SK-N-SH (cell line): ENCODE measurements at regions not wholly inside any gene's neighbourhood (a gene's known extent, or its start where the extent isn't known, plus 50 kb on each side); places are given as distances from the start of the nearest gene placed in this dataset.

Experiments
- CTCF ChIA-PET: fragments of 300-600, 350-600 bp; formaldehyde crosslinking; extraction: SDS; loops from one replicate; lab custom pipeline; 2021; lab: Yijun Ruan, JAX
- POLR2A ChIA-PET: fragments of 350-600 bp; sonication (Branson Sonifier 250); formaldehyde crosslinking; extraction: SDS; loops from one replicate; lab custom pipeline; 2020; ENCODE audit warnings: antibody characterized with exemption, inconsistent platforms; lab: Yijun Ruan, JAX
- DNase-seq: peaks from one replicate; pipeline ENCODE4 v3.0.0; 2012
- H2AFZ ChIP-seq: fragments of 200-600 bp; sonication (generic); 2 replicates; pipeline ENCODE4 v1.8.1; 2016; ENCODE audit warnings: antibody characterized with exemption, mild to moderate bottlenecking, low read depth
- H3F3A ChIP-seq: fragments of 200-600 bp; sonication (generic); replicated peaks from 2 replicates; pipeline ENCODE3; 2016; ENCODE audit warnings: antibody characterized with exemption, mild to moderate bottlenecking; ENCODE audit not compliant: insufficient read depth
- H3K27ac ChIP-seq, 2 experiments: fragments of 200-500 bp in 1 of 2; fragments of 200-600 bp in 1 of 2; sonication (Bioruptor generic) in 1 of 2; sonication (generic), shearing (Covaris generic) in 1 of 2; 2 replicates each; pipeline versions ENCODE4 v1.5.1 to v1.6.1; 2014 to 2016; ENCODE audit warnings: low read depth in 2 of 2, inconsistent platforms in 1 of 2, low read length in 1 of 2, mild to moderate bottlenecking in 1 of 2, mixed read lengths in 1 of 2
- H3K27me3 ChIP-seq: fragments of 200-600 bp; sonication (generic), shearing (Covaris generic); 2 replicates; pipeline ENCODE4 v1.6.1; 2016; ENCODE audit warnings: mixed run types; ENCODE audit not compliant: insufficient read depth
- H3K36me3 ChIP-seq, 2 experiments: fragments of 200-500 bp in 1 of 2; fragments of 200-600 bp in 1 of 2; sonication (Bioruptor generic) in 1 of 2; sonication (generic) in 1 of 2; replicated peaks in 1 of 2; 2 replicates each; pipeline versions ENCODE3 to v1.5.1; 2014 to 2016; ENCODE audit warnings: low read length in 1 of 2, mild to moderate bottlenecking in 1 of 2; ENCODE audit not compliant: insufficient read depth in 2 of 2, control insufficient read depth in 1 of 2
- H3K4me1 ChIP-seq, 2 experiments: fragments of 200-500 bp in 1 of 2; fragments of 200-600 bp in 1 of 2; sonication (Bioruptor generic) in 1 of 2; sonication (generic), shearing (Covaris generic) in 1 of 2; 2 replicates each; pipeline versions ENCODE4 v1.5.1 to v1.6.1; 2014 to 2016; ENCODE audit warnings: low read depth in 1 of 2, low read length in 1 of 2, mixed run types in 1 of 2; ENCODE audit not compliant: insufficient read depth in 2 of 2, control insufficient read depth in 1 of 2
- H3K4me2 ChIP-seq: fragments of 200-600 bp; sonication (generic), shearing (Covaris generic); 2 replicates; pipeline ENCODE4 v1.6.1; 2017; ENCODE audit warnings: mixed run types
- H3K4me3 ChIP-seq, 2 experiments: fragments of 200-500 bp in 1 of 2; fragments of 200-600 bp in 1 of 2; sonication (Bioruptor generic) in 1 of 2; sonication (generic), shearing (Covaris generic) in 1 of 2; 2 replicates each; pipeline versions ENCODE4 v1.5.1 to v1.8.1; 2014 to 2016; ENCODE audit warnings: low read depth in 2 of 2, inconsistent platforms in 1 of 2, low read length in 1 of 2, mild to moderate bottlenecking in 1 of 2, mixed read lengths in 1 of 2, moderate library complexity in 1 of 2
- H3K79me2 ChIP-seq: fragments of 200-600 bp; sonication (generic); 2 replicates; pipeline ENCODE4 v1.8.1; 2017; ENCODE audit warnings: mild to moderate bottlenecking; ENCODE audit not compliant: insufficient read depth
- H3K9ac ChIP-seq: fragments of 200-600 bp; sonication (generic); 2 replicates; pipeline ENCODE4 v1.6.1; 2017; ENCODE audit warnings: mixed run types
- H3K9me2 ChIP-seq: fragments of 200-600 bp; sonication (generic); 2 replicates; pipeline ENCODE4 v1.6.1; 2017; ENCODE audit warnings: mixed run types
- H3K9me3 ChIP-seq: fragments of 200-600 bp; sonication (generic); 2 replicates; pipeline ENCODE4 v1.6.1; 2017; ENCODE audit warnings: mixed run types, mild to moderate bottlenecking, moderate library complexity
- H4K20me1 ChIP-seq: fragments of 200-600 bp; sonication (generic); 2 replicates; pipeline ENCODE4 v1.6.1; 2017; ENCODE audit warnings: mild to moderate bottlenecking, mixed run types; ENCODE audit not compliant: insufficient read depth
- EZH2phosphoT487 ChIP-seq: fragments of 200-600 bp; sonication (generic); IDR thresholded peaks from 2 replicates; pipeline ENCODE4 v1.6.1; 2017; ENCODE audit warnings: low read depth, mixed run types, mild to moderate bottlenecking, antibody characterized with exemption, moderate library complexity, borderline replicate concordance
- FOXJ3 ChIP-seq: sonication (generic); formaldehyde crosslinking; IDR thresholded peaks from 2 replicates; pipeline ENCODE4 v1.5.1; 2020; ENCODE audit warnings: mild to moderate bottlenecking, missing genetic modification reagents
- IRF3 ChIP-seq: fragments of 150-350 bp; IDR thresholded peaks from 2 replicates; pipeline ENCODE4 v1.6.1; 2016; ENCODE audit warnings: mild to moderate bottlenecking, low read depth, low read length
- JUND ChIP-seq: IDR thresholded peaks from 2 replicates; pipeline ENCODE4 v1.4.0; 2012
- RAD21 ChIP-seq: IDR thresholded peaks from 2 replicates; pipeline ENCODE4 v1.6.1; 2012; ENCODE audit warnings: mild to moderate bottlenecking, low read length
- RCOR1 ChIP-seq: fragments of 150-350 bp; IDR thresholded peaks from 2 replicates; pipeline ENCODE4 v1.6.1; 2017; ENCODE audit warnings: antibody characterized with exemption, low read length
- RXRA ChIP-seq: IDR thresholded peaks from 2 replicates; pipeline ENCODE4 v1.4.0; 2012; ENCODE audit warnings: low read depth, mild to moderate bottlenecking, borderline replicate concordance
- YY1 ChIP-seq: IDR thresholded peaks from 2 replicates; pipeline ENCODE4 v1.4.0; 2012; ENCODE audit warnings: low read depth, mild to moderate bottlenecking
- WGBS: methylation state at CpG from one replicate; pipeline ENCODE4 v1.1.6; 2017; ENCODE audit warnings: low lambda C conversion rate; 5-methylcytosine and 5-hydroxymethylcytosine counted together
- TF ChIP-seq, protein P1 (sequence below): fragments of 200-600 bp; sonication (generic); IDR thresholded peaks from 2 replicates; pipeline ENCODE4 v1.6.1; 2017; ENCODE audit warnings: antibody characterized with exemption, mild to moderate bottlenecking, moderate library complexity
- TF ChIP-seq, protein P2 (sequence below): IDR thresholded peaks from 2 replicates; pipeline ENCODE4 v1.6.1; 2012; ENCODE audit warnings: mild to moderate bottlenecking, low read depth, low read length, moderate library complexity
- TF ChIP-seq, protein P3 (sequence below): IDR thresholded peaks from 2 replicates; pipeline ENCODE4; 2012

DNA sequence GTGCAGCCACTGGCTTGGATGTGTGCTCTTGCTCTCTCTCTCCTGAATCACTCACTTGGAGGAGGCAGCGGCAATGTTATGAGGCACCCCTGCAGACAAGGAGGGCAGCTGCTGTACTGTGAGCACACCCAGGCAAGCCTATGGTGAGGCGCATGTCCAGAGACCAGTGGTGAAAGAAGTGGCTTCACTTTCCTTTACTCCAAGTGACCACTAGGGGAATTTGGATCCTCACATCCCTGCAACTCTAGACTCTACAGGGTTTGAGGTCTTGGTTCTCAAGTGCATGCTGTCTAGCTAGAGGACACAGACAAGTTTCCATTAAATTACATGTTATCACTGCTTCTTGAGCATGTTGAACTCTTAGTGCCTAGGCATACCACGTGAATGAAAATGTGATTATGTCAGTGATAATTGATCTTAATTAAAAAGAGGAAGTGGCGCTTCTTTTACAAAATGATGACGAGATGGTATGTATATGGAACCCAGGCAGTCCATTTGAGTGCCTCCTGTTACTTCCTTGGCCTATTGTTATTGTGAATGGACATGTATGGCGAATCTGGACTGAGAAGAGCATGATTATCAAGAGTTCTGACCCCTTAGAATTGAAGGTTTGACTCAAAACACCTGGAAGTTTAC, 181.0 kb upstream of the CDH2 start:
- no peak for DNase-seq
- Histone ChIP-seq H3F3A (peaks cover 3% of the 10 kb centered on the region), H3K36me3 (no peaks in the 10 kb centered on the region), H3K9me3 (no peaks in the 10 kb centered on the region), H3K79me2 (no peaks in the 10 kb centered on the region), H3K9ac (no peak overlapping the region), H3K9me2 (no peaks in the 10 kb centered on the region), H2AFZ (no peak overlapping the region), H3K4me1 (no peaks in the 10 kb centered on the region), H3K27me3 (no peaks in the 10 kb centered on the region), H3K4me3 (no peak overlapping the region; a peak in 1 of 4 replicates), H4K20me1 (no peaks in the 10 kb centered on the region), H3K27ac (no peak overlapping the region), H3K4me2 (no peak overlapping the region)
- POLR2A ChIA-PET = no interaction called here
- no peak for TF ChIP-seq RAD21
- TF ChIP-seq, protein P1, sequence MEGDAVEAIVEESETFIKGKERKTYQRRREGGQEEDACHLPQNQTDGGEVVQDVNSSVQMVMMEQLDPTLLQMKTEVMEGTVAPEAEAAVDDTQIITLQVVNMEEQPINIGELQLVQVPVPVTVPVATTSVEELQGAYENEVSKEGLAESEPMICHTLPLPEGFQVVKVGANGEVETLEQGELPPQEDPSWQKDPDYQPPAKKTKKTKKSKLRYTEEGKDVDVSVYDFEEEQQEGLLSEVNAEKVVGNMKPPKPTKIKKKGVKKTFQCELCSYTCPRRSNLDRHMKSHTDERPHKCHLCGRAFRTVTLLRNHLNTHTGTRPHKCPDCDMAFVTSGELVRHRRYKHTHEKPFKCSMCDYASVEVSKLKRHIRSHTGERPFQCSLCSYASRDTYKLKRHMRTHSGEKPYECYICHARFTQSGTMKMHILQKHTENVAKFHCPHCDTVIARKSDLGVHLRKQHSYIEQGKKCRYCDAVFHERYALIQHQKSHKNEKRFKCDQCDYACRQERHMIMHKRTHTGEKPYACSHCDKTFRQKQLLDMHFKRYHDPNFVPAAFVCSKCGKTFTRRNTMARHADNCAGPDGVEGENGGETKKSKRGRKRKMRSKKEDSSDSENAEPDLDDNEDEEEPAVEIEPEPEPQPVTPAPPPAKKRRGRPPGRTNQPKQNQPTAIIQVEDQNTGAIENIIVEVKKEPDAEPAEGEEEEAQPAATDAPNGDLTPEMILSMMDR = peak; percentile 34
- 89% methylated on average over 5 of the region's 6 CpGs for WGBS
- CTCF ChIA-PET = interaction anchor here (0.6 kb wide), 1 partner anchor 1103 kb away, joined by 3 read pairs; no protein-coding TSS in a partner anchor

- Histone ChIP-seq H4K20me1 (no peaks in the 10 kb centered on the region), H3K9me2 (no peaks in the 10 kb centered on the region), H3K4me3 (no peak overlapping the region), H3F3A (no peaks in the 10 kb centered on the region), H3K36me3 (no peaks in the 10 kb centered on the region), H3K9me3 (no peaks in the 10 kb centered on the region), H3K4me2 (no peak overlapping the region), H3K27ac (no peak overlapping the region), H3K4me1 (no peaks in the 10 kb centered on the region), H2AFZ (no peak overlapping the region), H3K27me3 (no peaks in the 10 kb centered on the region), H3K79me2 (no peaks in the 10 kb centered on the region), H3K9ac (no peak overlapping the region)
- TF ChIP-seq, protein P2, sequence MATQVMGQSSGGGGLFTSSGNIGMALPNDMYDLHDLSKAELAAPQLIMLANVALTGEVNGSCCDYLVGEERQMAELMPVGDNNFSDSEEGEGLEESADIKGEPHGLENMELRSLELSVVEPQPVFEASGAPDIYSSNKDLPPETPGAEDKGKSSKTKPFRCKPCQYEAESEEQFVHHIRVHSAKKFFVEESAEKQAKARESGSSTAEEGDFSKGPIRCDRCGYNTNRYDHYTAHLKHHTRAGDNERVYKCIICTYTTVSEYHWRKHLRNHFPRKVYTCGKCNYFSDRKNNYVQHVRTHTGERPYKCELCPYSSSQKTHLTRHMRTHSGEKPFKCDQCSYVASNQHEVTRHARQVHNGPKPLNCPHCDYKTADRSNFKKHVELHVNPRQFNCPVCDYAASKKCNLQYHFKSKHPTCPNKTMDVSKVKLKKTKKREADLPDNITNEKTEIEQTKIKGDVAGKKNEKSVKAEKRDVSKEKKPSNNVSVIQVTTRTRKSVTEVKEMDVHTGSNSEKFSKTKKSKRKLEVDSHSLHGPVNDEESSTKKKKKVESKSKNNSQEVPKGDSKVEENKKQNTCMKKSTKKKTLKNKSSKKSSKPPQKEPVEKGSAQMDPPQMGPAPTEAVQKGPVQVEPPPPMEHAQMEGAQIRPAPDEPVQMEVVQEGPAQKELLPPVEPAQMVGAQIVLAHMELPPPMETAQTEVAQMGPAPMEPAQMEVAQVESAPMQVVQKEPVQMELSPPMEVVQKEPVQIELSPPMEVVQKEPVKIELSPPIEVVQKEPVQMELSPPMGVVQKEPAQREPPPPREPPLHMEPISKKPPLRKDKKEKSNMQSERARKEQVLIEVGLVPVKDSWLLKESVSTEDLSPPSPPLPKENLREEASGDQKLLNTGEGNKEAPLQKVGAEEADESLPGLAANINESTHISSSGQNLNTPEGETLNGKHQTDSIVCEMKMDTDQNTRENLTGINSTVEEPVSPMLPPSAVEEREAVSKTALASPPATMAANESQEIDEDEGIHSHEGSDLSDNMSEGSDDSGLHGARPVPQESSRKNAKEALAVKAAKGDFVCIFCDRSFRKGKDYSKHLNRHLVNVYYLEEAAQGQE = no peak
- TF ChIP-seq FOXJ3 (CRISPR knock-in tag) = no peak
- TF ChIP-seq RCOR1 = no peak
- TF ChIP-seq RXRA = no peak
- TF ChIP-seq JUND = no peak
- TF ChIP-seq IRF3 = no peak
- TF ChIP-seq YY1 = no peak
- no peak for TF ChIP-seq EZH2phosphoT487
- TF ChIP-seq, protein P3, sequence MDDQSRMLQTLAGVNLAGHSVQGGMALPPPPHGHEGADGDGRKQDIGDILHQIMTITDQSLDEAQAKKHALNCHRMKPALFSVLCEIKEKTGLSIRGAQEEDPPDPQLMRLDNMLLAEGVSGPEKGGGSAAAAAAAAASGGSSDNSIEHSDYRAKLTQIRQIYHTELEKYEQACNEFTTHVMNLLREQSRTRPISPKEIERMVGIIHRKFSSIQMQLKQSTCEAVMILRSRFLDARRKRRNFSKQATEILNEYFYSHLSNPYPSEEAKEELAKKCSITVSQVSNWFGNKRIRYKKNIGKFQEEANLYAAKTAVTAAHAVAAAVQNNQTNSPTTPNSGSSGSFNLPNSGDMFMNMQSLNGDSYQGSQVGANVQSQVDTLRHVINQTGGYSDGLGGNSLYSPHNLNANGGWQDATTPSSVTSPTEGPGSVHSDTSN = no peak
- WGBS = 87% methylated on average over 7 of the region's 7 CpGs
- DNase-seq = no peak
- ChIA-PET CTCF (no interaction called here), POLR2A (no interaction called here)
Observed at GRCh38 chr18:28350821-28351220, 173.9 kb upstream of the CDH2 start.
